HG03442 (cell line): ENCODE measurements at regions not wholly inside any gene's neighbourhood (a gene's known extent, or its start where the extent isn't known, plus 50 kb on each side); places are given as distances from the start of the nearest gene placed in this dataset.
A peak's percentile ranks its signal among the peaks of the same experiment; 100 is the strongest.

Experiments used
- ATAC-seq: cut with Tn5 transposase; IDR thresholded peaks from one replicate; pipeline ENCODE4 v1.9.1; 2021; ENCODE audit warnings: mild to moderate bottlenecking, moderate library complexity; ENCODE audit not compliant: unreplicated experiment

DNA sequence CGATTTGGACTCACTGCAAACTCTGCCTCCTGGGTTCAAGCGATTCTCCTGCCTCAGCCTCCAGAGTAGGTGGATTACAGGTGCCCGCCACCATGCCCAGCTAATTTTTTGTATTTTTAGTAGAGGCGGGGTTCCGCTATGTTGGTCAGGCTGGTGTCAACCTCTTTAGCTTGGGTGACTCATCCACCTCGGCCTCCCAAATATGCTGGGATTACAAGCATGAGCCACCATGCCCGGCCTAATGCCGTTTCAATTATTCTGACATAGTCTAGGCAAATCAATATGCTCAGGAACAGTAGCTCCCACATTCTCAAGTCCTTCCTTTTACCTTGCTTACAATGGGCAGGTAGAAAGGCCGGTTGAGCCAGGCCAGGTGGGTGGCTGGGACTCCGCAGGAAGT, 82.0 kb upstream of the EEA1 start:
- ATAC-seq: no peak

GRCh38 chr12:93015871-93016751, 87.0 kb upstream of the EEA1 start:
- no peak for ATAC-seq

GRCh38 chr12:93016752-93017350, 87.8 kb upstream of the EEA1 start:
- no peak for ATAC-seq

- no peak for ATAC-seq
Measured at GRCh38 chr12:93018610-93019009, 89.5 kb upstream of the EEA1 start.

DNA sequence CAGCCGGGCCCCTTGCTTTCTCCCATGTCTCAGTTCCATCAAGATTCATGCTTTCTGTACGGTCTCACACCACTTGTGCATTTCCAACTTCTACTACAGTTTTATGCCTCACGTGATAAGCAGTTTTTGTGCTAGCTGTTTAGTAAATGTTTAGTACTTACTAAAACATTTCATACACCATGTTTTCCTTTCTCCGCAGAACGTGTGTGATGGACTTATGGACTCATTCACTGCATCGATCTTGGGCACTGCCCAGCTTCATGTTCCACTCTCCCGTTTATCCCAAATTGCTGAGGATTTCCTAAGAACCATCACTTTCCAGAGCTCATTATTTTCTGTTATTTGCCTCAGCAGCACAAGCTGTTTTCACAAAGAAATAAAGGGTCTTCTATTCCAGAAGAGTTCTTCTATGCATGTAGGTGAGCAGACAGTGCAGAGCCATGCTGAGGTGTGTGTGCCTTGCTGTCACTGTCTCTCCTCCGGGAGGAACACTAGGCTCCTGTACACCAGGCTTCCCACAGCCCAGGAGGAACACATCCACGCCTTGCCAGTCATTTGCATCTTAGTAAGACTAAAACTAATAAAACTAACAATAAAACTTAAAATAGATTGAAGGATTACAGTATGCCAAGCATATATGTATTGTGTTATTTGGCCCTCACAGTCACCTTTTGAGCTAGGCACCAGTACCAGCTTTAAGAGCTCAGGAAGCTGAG, 90.3 kb upstream of the EEA1 start:
- ATAC-seq: no peak

GRCh38 chr12:93019975-93020630, 91.0 kb upstream of the EEA1 start:
- ATAC-seq: no peak

- ATAC-seq: no peak
Measured at GRCh38 chr12:93020631-93021597, 91.8 kb upstream of the EEA1 start.

GRCh38 chr12:93022603-93023340, 93.7 kb upstream of the EEA1 start:
- ATAC-seq: no peak

DNA sequence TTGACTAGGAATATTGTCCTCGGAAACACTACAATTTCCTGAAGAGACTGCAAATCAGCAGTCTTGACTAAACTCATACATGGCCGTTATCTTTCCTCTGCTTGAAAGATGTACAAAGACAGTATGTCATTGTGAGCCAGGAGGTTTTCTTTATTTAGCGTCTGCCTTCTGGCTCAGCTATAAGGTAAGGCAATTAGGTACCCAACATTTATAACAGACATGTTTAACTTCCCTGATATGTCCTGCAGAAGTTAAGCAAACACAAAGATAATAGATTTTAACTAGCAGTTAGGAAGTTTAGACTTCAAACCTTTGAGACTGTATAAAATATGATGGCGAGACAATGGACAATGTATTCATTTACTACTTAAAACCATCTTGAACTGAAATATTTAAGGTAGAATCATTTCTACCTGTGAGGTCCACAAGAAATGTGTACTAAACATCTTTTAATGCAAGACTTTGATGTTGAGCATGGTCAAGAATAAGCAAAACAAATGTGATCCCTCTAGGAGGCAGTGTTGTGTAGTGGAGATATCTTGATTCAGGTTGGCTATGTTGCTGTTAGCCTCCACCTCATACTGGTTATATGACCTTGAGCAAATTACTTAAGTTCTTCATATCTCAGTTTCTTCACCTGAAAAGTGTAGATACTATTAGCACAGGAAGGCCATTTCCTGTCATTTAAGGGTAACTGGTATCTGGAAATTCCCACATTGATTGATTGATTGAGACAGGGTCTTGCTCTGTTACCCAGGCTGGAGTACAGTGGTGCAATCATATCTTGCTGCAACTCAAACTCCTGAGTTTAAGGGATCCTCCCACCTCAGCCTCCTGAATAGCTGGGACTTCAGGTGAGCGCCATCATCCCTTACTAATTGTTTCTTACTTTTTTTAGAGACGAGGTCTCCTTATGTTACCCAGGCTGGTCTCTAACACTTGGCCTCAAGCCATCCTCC, 96.3 kb upstream of the EEA1 start:
- ATAC-seq: peak; percentile 67

DNA sequence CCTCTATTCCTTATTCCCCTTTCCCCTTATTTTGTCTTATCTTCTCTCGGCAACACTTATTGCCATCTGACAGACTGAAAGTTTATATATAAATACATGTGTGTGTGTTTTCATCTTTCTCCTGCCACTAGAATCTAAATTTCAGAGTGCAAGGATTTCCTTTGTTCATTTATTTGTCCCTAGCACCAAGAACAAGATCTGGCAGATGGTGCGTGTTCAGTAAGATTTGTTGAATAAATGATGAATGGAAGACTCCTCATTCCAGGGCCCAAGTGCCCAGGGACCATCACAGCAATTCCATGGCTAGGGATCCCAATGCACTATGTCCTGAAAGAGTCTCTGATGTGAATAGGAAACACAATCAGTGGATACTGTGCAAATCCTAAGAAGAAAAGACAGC, 97.9 kb upstream of the EEA1 start:
- no peak for ATAC-seq

- no peak for ATAC-seq
Measured at GRCh38 chr12:93029091-93029490, 100.0 kb upstream of the EEA1 start.

- ATAC-seq: no peak
Measured at GRCh38 chr12:93031028-93031427, 101.9 kb upstream of the EEA1 start.

DNA sequence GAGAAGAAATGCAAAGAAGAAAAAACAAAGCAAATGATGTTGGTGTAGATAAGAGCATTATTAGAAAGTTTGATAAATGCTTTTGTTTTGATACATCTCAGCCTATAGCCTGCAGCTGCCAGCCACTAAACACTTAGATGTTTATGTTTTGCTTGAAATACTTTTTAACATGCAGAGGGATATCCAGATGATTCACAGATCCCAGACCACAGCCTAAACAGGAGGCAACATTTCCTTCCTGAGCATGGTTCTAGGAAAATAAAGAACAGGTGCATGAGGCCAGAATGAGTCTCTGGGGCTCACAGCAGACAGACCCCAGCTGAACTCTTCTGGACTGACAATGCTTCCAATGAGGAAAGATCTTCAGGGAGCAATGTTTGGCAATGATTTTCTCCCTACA, 103.7 kb upstream of the EEA1 start:
- ATAC-seq: no peak

GRCh38 chr12:93033948-93034347, 104.9 kb upstream of the EEA1 start:
- ATAC-seq: no peak

DNA sequence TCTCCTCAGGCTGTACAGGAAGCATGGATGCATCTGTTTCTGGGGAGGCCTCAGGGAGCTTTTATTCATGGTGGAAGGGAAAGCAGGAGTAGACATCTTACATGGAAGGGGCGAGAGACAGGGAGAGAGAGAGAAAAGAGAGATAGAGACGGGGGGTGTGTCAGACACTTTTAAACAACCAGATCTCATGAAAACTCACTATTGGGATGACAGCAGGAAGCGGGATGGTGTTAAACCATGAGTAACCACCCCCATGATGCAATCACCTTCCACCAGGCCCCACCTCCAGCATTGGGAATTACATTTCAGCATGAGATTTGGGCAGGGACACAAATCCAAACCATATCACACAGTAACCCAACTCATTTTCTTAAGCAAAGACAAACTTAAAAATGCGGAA, 110.0 kb upstream of the EEA1 start:
- no peak for ATAC-seq

- no peak for ATAC-seq
Measured at GRCh38 chr12:93039930-93040329, 110.8 kb upstream of the EEA1 start.

GRCh38 chr12:93040367-93040766, 111.3 kb upstream of the EEA1 start:
- ATAC-seq: no peak

DNA sequence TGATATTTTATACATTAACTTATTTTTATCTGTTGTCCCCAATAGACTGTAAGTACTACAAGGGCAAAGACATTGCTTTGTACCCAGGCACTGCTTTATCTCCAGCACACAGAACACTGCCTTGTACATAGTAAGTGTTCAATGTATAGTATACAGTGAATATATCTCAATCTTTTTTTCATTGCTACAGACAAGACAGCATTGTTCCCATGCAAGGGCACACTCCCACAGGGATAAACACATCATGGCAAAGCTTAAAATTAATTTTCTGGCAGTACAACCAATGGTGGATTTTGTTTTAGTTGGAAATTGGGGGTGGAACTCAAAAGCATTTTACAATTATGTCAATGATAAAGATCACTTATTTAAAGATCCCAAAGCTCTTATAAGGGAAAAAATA, 112.3 kb upstream of the EEA1 start:
- ATAC-seq: no peak
